Endothelial cell (in vitro differentiated cells): ENCODE measurements at regions not wholly inside any gene's neighbourhood (a gene's known extent, or its start where the extent isn't known, plus 50 kb on each side); places are given as distances from the start of the nearest gene placed in this dataset.

Experiments
- DNase-seq: peaks from one replicate; pipeline ENCODE4 v3.0.0; 2021; ENCODE audit warnings: low spot score
- H3K27ac Mint-ChIP-seq: one replicate; pipeline ENCODE4 v1.8.0; 2021; ENCODE audit warnings: mixed read lengths, inconsistent platforms; ENCODE audit not compliant: unreplicated experiment
- H3K27me3 Mint-ChIP-seq: one replicate; pipeline ENCODE4 v1.8.0; 2021; ENCODE audit warnings: mild to moderate bottlenecking, moderate library complexity, mixed read lengths, inconsistent platforms; ENCODE audit not compliant: unreplicated experiment
- H3K36me3 Mint-ChIP-seq: one replicate; pipeline ENCODE4 v1.8.0; 2021; ENCODE audit warnings: mild to moderate bottlenecking, low read depth, mixed read lengths, inconsistent platforms; ENCODE audit not compliant: unreplicated experiment
- H3K4me1 Mint-ChIP-seq: one replicate; pipeline ENCODE4 v1.8.0; 2021; ENCODE audit warnings: mild to moderate bottlenecking, mixed read lengths, inconsistent platforms; ENCODE audit not compliant: unreplicated experiment
- H3K4me3 Mint-ChIP-seq: one replicate; pipeline ENCODE4 v1.8.0; 2021; ENCODE audit warnings: mild to moderate bottlenecking, mixed read lengths, inconsistent platforms; ENCODE audit not compliant: unreplicated experiment
- H3K9me3 Mint-ChIP-seq: one replicate; pipeline ENCODE4 v1.8.0; 2021; ENCODE audit warnings: mixed read lengths, inconsistent platforms; ENCODE audit not compliant: unreplicated experiment
- CTCF ChIP-seq: fragments of 200-600 bp; sonication (generic); IDR thresholded peaks from one replicate; pipeline ENCODE4 v1.5.0; 2021; ENCODE audit warnings: antibody characterized with exemption; ENCODE audit not compliant: unreplicated experiment

- Mint-ChIP-seq H3K27ac (no peak overlapping the region), H3K36me3 (no peaks in the 10 kb centered on the region), H3K27me3 (no peaks in the 10 kb centered on the region), H3K9me3 (no peaks in the 10 kb centered on the region), H3K4me1 (no peaks in the 10 kb centered on the region), H3K4me3 (no peak overlapping the region)
- no peak for TF ChIP-seq CTCF
- DNase-seq = no peak
Measured at GRCh38 chr14:83473416-83474235, 1940.0 kb upstream of the SEL1L start.

- no peak for TF ChIP-seq CTCF
- no peak overlapping the region for H3K4me3 Mint-ChIP-seq
- H3K4me1 Mint-ChIP-seq = no peaks in the 10 kb centered on the region
- H3K27me3 Mint-ChIP-seq = no peaks in the 10 kb centered on the region
- no peak overlapping the region for H3K27ac Mint-ChIP-seq
- DNase-seq = no peak
- H3K9me3 Mint-ChIP-seq = no peaks in the 10 kb centered on the region
- H3K36me3 Mint-ChIP-seq = no peaks in the 10 kb centered on the region
Measured at GRCh38 chr14:83478741-83479140, 1945.1 kb upstream of the SEL1L start.

- H3K4me3 Mint-ChIP-seq = no peak overlapping the region
- no peak for DNase-seq
- H3K4me1 Mint-ChIP-seq = no peaks in the 10 kb centered on the region
- no peaks in the 10 kb centered on the region for H3K9me3 Mint-ChIP-seq
- no peak for TF ChIP-seq CTCF
- H3K27me3 Mint-ChIP-seq = peaks cover 1% of the 10 kb centered on the region
- H3K27ac Mint-ChIP-seq = no peak overlapping the region
- no peaks in the 10 kb centered on the region for H3K36me3 Mint-ChIP-seq
Measured at GRCh38 chr14:83483063-83483462, 1949.4 kb upstream of the SEL1L start.

- Mint-ChIP-seq H3K27ac (no peak overlapping the region), H3K9me3 (no peaks in the 10 kb centered on the region), H3K4me3 (no peak overlapping the region), H3K27me3 (peaks cover 1% of the 10 kb centered on the region), H3K36me3 (no peaks in the 10 kb centered on the region), H3K4me1 (no peaks in the 10 kb centered on the region)
- no peak for DNase-seq
- no peak for TF ChIP-seq CTCF
Measured at GRCh38 chr14:83485591-83485990, 1951.9 kb upstream of the SEL1L start.

- no peaks in the 10 kb centered on the region for H3K9me3 Mint-ChIP-seq
- DNase-seq = no peak
- no peak for TF ChIP-seq CTCF
- H3K27me3 Mint-ChIP-seq = peaks cover 2% of the 10 kb centered on the region
- no peak overlapping the region for H3K27ac Mint-ChIP-seq
- no peaks in the 10 kb centered on the region for H3K4me1 Mint-ChIP-seq
- no peak overlapping the region for H3K4me3 Mint-ChIP-seq
- H3K36me3 Mint-ChIP-seq = no peaks in the 10 kb centered on the region
Measured at GRCh38 chr14:83491091-83491490, 1957.4 kb upstream of the SEL1L start.
